Panc1 (cell line): ENCODE measurements at regions not wholly inside any gene's neighbourhood (a gene's known extent, or its start where the extent isn't known, plus 50 kb on each side); places are given as distances from the start of the nearest gene placed in this dataset.

Source experiments
- ATAC-seq: fragments of 200-7000 bp; cut with Tn5 transposase; 2 replicates; pipeline ENCODE4 v1.9.1; 2020; ENCODE audit warnings: mild to moderate bottlenecking, moderate library complexity
- BruUV-seq: library from RNA; stranded (reverse); fragments of 400-500 nt; replicated peaks from 2 replicates; lab custom pipeline; 2021; lab: Mats Ljungman, UMichigan
- CTCF ChIA-PET: fragments of 300-600 bp; sonication (Branson Sonifier 250); formaldehyde crosslinking; loops from one replicate; lab custom pipeline; 2022; ENCODE audit warnings: antibody characterized with exemption; lab: Charles Lee
- POLR2A ChIA-PET: fragments of 300-600 bp; sonication (Branson Sonifier 250); formaldehyde crosslinking; loops from one replicate; lab custom pipeline; 2022; ENCODE audit warnings: antibody characterized with exemption; lab: Charles Lee
- DNase-seq: peaks from one replicate; pipeline ENCODE4 v3.0.0-alpha.2; 2010; ENCODE audit warnings: low read depth, low spot score
- H3K27ac ChIP-seq: 2 replicates; pipeline ENCODE4 v1.5.1; 2011; ENCODE audit warnings: mild to moderate bottlenecking, low read length, inconsistent platforms
- H3K27me3 ChIP-seq: fragments of 200-500 bp; sonication (Bioruptor generic); 2 replicates; pipeline ENCODE4 v1.6.0; 2014; ENCODE audit warnings: low read length, inconsistent platforms; ENCODE audit not compliant: control insufficient read depth, insufficient read depth
- H3K36me3 ChIP-seq: fragments of 200-500 bp; sonication (Bioruptor generic); 2 replicates; pipeline ENCODE4 v1.5.1; 2014; ENCODE audit warnings: inconsistent platforms, mild to moderate bottlenecking, low read length, moderate library complexity; ENCODE audit not compliant: control insufficient read depth, insufficient read depth
- H3K4me1 ChIP-seq: 2 replicates; pipeline ENCODE4 v1.5.1; 2011; ENCODE audit warnings: inconsistent platforms, mild to moderate bottlenecking, low read length, moderate library complexity; ENCODE audit not compliant: control insufficient read depth, insufficient read depth
- H3K4me3 ChIP-seq, 2 experiments: 2 replicates each; pipeline ENCODE4 v1.5.1; 2011 to 2012; ENCODE audit warnings: low read depth in 2 of 2, low read length in 2 of 2, mild to moderate bottlenecking in 2 of 2, inconsistent platforms in 1 of 2, moderate library complexity in 1 of 2
- H3K9me3 ChIP-seq: fragments of 200-500 bp; sonication (Bioruptor generic); 2 replicates; pipeline ENCODE4 v1.5.1; 2014; ENCODE audit warnings: low read depth, mild to moderate bottlenecking, inconsistent platforms, low read length, moderate library complexity; ENCODE audit not compliant: control insufficient read depth, insufficient read depth
- POLR2AphosphoS5 ChIP-seq: IDR thresholded peaks from 2 replicates; pipeline ENCODE4 v1.6.1; 2012; ENCODE audit warnings: mild to moderate bottlenecking, low read depth, low read length, moderate library complexity
- REST ChIP-seq, 2 experiments: IDR thresholded peaks; 2 replicates each; pipeline ENCODE4 v1.6.1; 2011 to 2012; ENCODE audit warnings: low read depth in 2 of 2, control low read depth in 1 of 2, low read length in 1 of 2, mild to moderate bottlenecking in 1 of 2, moderate library complexity in 1 of 2; ENCODE audit not compliant: insufficient read depth in 1 of 2
- SIN3A ChIP-seq: IDR thresholded peaks from 2 replicates; pipeline ENCODE4 v1.6.1; 2012; ENCODE audit warnings: low read depth, mild to moderate bottlenecking, low read length, moderate library complexity, borderline replicate concordance; ENCODE audit not compliant: insufficient read depth
- TCF7L2 ChIP-seq: IDR thresholded peaks from 2 replicates; pipeline ENCODE4 v1.6.1; 2011; ENCODE audit warnings: mild to moderate bottlenecking, low read depth, low read length, inconsistent platforms
- in situ Hi-C: cut with HindIII; loops from 2 replicates; pipeline ENCODE4 v1.10.0; 2016; ENCODE audit warnings: low sequenced_read_pairs, low pct_unique_long_range_greater_than_20kb
- intact Hi-C: fragments of 100-400 bp; cut with micrococcal nuclease; formaldehyde crosslinking; loops from one replicate; pipeline ENCODE4 v1.10.0; 2022; ENCODE audit not compliant: unreplicated experiment
- TF ChIP-seq, protein P1 (sequence below): fragments of 450-650 bp; IDR thresholded peaks from 2 replicates; pipeline ENCODE4 v1.5.1; 2017; ENCODE audit warnings: mild to moderate bottlenecking

DNA sequence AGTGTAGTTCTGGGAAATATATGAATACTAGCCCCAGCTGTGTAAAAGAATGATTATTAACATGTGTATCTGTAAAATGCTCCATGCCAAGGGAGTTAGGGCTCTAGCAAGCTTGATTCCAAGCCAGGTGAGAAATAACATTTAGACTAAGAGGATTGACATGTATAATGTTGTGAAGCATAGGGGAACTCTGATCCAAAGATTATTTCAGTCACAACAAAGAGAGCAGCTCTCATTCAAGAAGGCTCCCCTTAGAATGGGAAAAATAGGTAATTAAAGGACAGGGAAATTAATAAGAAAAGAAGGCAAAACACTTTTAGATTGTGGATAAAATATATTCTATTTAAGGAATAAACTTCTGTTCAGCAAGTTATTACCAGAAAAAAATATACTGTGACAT is 347.3 kb upstream of the CDH7 start:
- BruUV-seq: no TSS peak
- H3K9me3 ChIP-seq: no peaks in the 10 kb centered on the region
- H3K36me3 ChIP-seq: no peaks in the 10 kb centered on the region
- H3K4me3 ChIP-seq: no peak overlapping the region
- CTCF ChIA-PET: no interaction called here
- in situ Hi-C loops (no loop called here), intact Hi-C loops (no loop called here)
- H3K27ac ChIP-seq: no peak overlapping the region
- H3K27me3 ChIP-seq: no peaks in the 10 kb centered on the region
- DNase-seq: no peak
- POLR2A ChIA-PET: no interaction called here
- ATAC-seq: no peak
- H3K4me1 ChIP-seq: no peaks in the 10 kb centered on the region
- no peak for TF ChIP-seq POLR2AphosphoS5
- TF ChIP-seq SIN3A: no peak
- TF ChIP-seq REST (IDR thresholded peaks at IDR 0.05; ENCODE audit: insufficient read depth in 1 of 2, low read depth in 2 of 2, low read length in 1 of 2): no peak

GRCh38 chr18:65399091-65399490 is 351.7 kb upstream of the CDH7 start:
- H3K27me3 ChIP-seq: no peaks in the 10 kb centered on the region
- no TSS peak for BruUV-seq
- POLR2A ChIA-PET: no interaction called here
- no peaks in the 10 kb centered on the region for H3K36me3 ChIP-seq
- no peaks in the 10 kb centered on the region for H3K4me1 ChIP-seq
- DNase-seq: no peak
- no peak overlapping the region for H3K4me3 ChIP-seq
- CTCF ChIA-PET: no interaction called here
- intact Hi-C loops (no loop called here), in situ Hi-C loops (no loop called here)
- no peaks in the 10 kb centered on the region for H3K9me3 ChIP-seq
- ATAC-seq: no peak
- no peak for TF ChIP-seq TCF7L2
- TF ChIP-seq REST (IDR thresholded peaks at IDR 0.05; ENCODE audit: insufficient read depth in 1 of 2, low read depth in 2 of 2, low read length in 1 of 2): no peak
- no peak for TF ChIP-seq POLR2AphosphoS5
- TF ChIP-seq SIN3A: no peak
- TF ChIP-seq, protein P1, sequence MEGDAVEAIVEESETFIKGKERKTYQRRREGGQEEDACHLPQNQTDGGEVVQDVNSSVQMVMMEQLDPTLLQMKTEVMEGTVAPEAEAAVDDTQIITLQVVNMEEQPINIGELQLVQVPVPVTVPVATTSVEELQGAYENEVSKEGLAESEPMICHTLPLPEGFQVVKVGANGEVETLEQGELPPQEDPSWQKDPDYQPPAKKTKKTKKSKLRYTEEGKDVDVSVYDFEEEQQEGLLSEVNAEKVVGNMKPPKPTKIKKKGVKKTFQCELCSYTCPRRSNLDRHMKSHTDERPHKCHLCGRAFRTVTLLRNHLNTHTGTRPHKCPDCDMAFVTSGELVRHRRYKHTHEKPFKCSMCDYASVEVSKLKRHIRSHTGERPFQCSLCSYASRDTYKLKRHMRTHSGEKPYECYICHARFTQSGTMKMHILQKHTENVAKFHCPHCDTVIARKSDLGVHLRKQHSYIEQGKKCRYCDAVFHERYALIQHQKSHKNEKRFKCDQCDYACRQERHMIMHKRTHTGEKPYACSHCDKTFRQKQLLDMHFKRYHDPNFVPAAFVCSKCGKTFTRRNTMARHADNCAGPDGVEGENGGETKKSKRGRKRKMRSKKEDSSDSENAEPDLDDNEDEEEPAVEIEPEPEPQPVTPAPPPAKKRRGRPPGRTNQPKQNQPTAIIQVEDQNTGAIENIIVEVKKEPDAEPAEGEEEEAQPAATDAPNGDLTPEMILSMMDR: no peak
- H3K27ac ChIP-seq: no peak overlapping the region
